GM19463 (cell line): ENCODE measurements at regions not wholly inside any gene's neighbourhood (a gene's known extent, or its start where the extent isn't known, plus 50 kb on each side); places are given as distances from the start of the nearest gene placed in this dataset.
A peak's percentile ranks its signal among the peaks of the same experiment; 100 is the strongest.
"Not testable (repeated sequence)": the region's sequence is repeated elsewhere in the genome, so short reads cannot be mapped to it uniquely, and the experiment has no call there.

Experiments used
- ATAC-seq: cut with Tn5 transposase; IDR thresholded peaks from one replicate; pipeline ENCODE4 v1.9.1; 2021; ENCODE audit warnings: mild to moderate bottlenecking, moderate library complexity; ENCODE audit not compliant: unreplicated experiment

- no peak for ATAC-seq
These were observed 217.7 kb upstream of the IRF2BP2 start for GRCh38 chr1:234827656-234828055.

- ATAC-seq = no peak
These were observed 217.2 kb upstream of the IRF2BP2 start for GRCh38 chr1:234827181-234827580.

- ATAC-seq = no peak
These were observed 216.4 kb upstream of the IRF2BP2 start for GRCh38 chr1:234826352-234826751.

- ATAC-seq = no peak
These were observed 215.7 kb upstream of the IRF2BP2 start for GRCh38 chr1:234825498-234826165.

- not testable (repeated sequence) for ATAC-seq
These were observed 214.9 kb upstream of the IRF2BP2 start for GRCh38 chr1:234824836-234825235.

GRCh38 chr1:234823191-234824176 lies 213.5 kb upstream of the IRF2BP2 start:
- ATAC-seq = no peak

GRCh38 chr1:234821840-234822239 lies 211.9 kb upstream of the IRF2BP2 start:
- no peak for ATAC-seq

- no peak for ATAC-seq
These were observed 210.6 kb upstream of the IRF2BP2 start for GRCh38 chr1:234820597-234820996.

- not testable (repeated sequence) for ATAC-seq
These were observed 209.9 kb upstream of the IRF2BP2 start for GRCh38 chr1:234819845-234820244.

GRCh38 chr1:234818040-234818387 lies 208.0 kb upstream of the IRF2BP2 start:
- not testable (repeated sequence) for ATAC-seq

GRCh38 chr1:234817313-234818039 lies 207.5 kb upstream of the IRF2BP2 start:
- not testable (repeated sequence) for ATAC-seq

- ATAC-seq = not testable (repeated sequence)
These were observed 206.9 kb upstream of the IRF2BP2 start for GRCh38 chr1:234816864-234817263.

GRCh38 chr1:234816186-234816851 lies 206.3 kb upstream of the IRF2BP2 start:
- ATAC-seq = not testable (repeated sequence)

- not testable (repeated sequence) for ATAC-seq
These were observed 205.4 kb upstream of the IRF2BP2 start for GRCh38 chr1:234815295-234815815.

GRCh38 chr1:234814235-234814634 lies 204.3 kb upstream of the IRF2BP2 start:
- not testable (repeated sequence) for ATAC-seq

GRCh38 chr1:234811824-234812223 lies 201.8 kb upstream of the IRF2BP2 start:
- not testable (repeated sequence) for ATAC-seq

GRCh38 chr1:234810726-234811125 lies 200.7 kb upstream of the IRF2BP2 start:
- ATAC-seq = not testable (repeated sequence)

GRCh38 chr1:234809854-234810245 lies 199.9 kb upstream of the IRF2BP2 start:
- not testable (repeated sequence) for ATAC-seq

- ATAC-seq = peak; percentile 93
These were observed 199.2 kb upstream of the IRF2BP2 start for GRCh38 chr1:234808943-234809853.
